ENCODE measurements at regions not wholly inside any gene's neighbourhood (a gene's known extent, or its start where the extent isn't known, plus 50 kb on each side); places are given as distances from the start of the nearest gene placed in this dataset.

DNA sequence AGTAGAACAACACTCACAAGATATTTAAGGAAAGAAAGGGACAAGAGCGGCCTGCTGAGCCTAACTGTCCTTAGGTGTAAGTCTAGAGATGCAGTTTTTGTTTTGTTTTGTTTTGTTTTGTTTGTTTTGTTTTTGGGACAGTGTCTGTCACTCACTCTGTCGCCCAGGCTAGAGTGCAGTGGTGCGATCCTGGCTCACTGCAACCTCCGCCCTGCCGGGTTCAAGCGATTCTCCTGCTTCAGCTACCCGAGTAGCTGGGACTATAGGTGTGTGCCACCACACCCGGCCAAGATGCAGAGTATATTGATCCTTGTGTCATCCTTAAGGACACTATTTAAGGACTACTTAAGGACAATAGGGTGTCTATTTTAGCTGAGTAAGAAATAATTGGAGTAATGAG lies 84.1 kb upstream of the PARD3 start:
- TF ChIP-seq POLR2A (IDR thresholded peaks at IDR 0.05) (no peak), CTCF (IDR thresholded peaks at IDR 0.05) (no peak)
